ENCODE measurements at regions not wholly inside any gene's neighbourhood (a gene's known extent, or its start where the extent isn't known, plus 50 kb on each side); places are given as distances from the start of the nearest gene placed in this dataset.

- no peak for TF ChIP-seq POLR2AphosphoS5 (IDR thresholded peaks at IDR 0.05; ENCODE audit: low read depth, low read length)
- TF ChIP-seq RAD21 (IDR thresholded peaks at IDR 0.05; ENCODE audit: low read length): no peak
- no peak for TF ChIP-seq JUND (IDR thresholded peaks at IDR 0.05)
Observed at GRCh38 chr2:107322416-107322815, 436.4 kb upstream of the ST6GAL2 start.

All from SK-N-SH (cell line).